Fibroblast of mammary gland (primary cell): ENCODE measurements at regions not wholly inside any gene's neighbourhood (a gene's known extent, or its start where the extent isn't known, plus 50 kb on each side); places are given as distances from the start of the nearest gene placed in this dataset.

Source experiments
- DNase-seq: peaks from one replicate; pipeline ENCODE4 v3.0.0-alpha.2; 2010; ENCODE audit warnings: low read depth
- H3K4me3 ChIP-seq: 2 replicates; pipeline ENCODE4 v1.5.1; 2011; ENCODE audit warnings: low read depth, mild to moderate bottlenecking, low read length, moderate library complexity; ENCODE audit not compliant: control insufficient read depth
- TF ChIP-seq, protein P1 (sequence below): conservative IDR thresholded peaks from 2 replicates; pipeline ENCODE4 v1.5.1; 2011; ENCODE audit warnings: low read depth, low read length, inconsistent platforms; ENCODE audit not compliant: control insufficient read depth, insufficient read depth

GRCh38 chr11:33536178-33536577 is 164.4 kb downstream of the C11orf91 start:
- TF ChIP-seq, protein P1, sequence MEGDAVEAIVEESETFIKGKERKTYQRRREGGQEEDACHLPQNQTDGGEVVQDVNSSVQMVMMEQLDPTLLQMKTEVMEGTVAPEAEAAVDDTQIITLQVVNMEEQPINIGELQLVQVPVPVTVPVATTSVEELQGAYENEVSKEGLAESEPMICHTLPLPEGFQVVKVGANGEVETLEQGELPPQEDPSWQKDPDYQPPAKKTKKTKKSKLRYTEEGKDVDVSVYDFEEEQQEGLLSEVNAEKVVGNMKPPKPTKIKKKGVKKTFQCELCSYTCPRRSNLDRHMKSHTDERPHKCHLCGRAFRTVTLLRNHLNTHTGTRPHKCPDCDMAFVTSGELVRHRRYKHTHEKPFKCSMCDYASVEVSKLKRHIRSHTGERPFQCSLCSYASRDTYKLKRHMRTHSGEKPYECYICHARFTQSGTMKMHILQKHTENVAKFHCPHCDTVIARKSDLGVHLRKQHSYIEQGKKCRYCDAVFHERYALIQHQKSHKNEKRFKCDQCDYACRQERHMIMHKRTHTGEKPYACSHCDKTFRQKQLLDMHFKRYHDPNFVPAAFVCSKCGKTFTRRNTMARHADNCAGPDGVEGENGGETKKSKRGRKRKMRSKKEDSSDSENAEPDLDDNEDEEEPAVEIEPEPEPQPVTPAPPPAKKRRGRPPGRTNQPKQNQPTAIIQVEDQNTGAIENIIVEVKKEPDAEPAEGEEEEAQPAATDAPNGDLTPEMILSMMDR = no peak
- DNase-seq = no peak
- H3K4me3 ChIP-seq = no peak overlapping the region

DNA sequence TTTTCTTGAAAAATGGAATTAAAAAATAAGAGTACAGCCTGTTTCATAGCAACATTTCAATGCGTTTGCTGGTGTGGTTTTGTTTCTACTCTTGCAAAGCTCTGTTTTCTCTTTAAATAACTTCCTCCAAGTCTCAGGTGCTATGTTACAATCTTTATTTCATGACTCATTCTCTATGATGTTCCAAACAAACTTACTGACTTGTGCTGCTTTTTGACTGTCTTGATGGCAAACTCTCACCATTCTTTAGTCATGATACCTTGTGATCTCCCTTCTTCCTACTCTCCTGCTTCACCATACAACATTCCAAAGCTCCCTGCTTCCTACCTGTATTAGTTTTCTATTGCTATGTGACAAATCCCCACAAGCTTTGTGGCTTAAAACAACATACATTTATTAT is 166.1 kb downstream of the C11orf91 start:
- no peak overlapping the region for H3K4me3 ChIP-seq
- TF ChIP-seq, protein P1 = no peak
- DNase-seq = peak; percentile 51

GRCh38 chr11:33533386-33534052 is 167.1 kb downstream of the C11orf91 start:
- peak; percentile 49 for DNase-seq
- H3K4me3 ChIP-seq = no peak overlapping the region
- TF ChIP-seq, protein P1 = no peak

- H3K4me3 ChIP-seq = no peak overlapping the region
- TF ChIP-seq, protein P1 = no peak
- no peak for DNase-seq
These were observed 167.8 kb downstream of the C11orf91 start for GRCh38 chr11:33532720-33533385.

- H3K4me3 ChIP-seq = no peak overlapping the region
- TF ChIP-seq, protein P1 = no peak
- DNase-seq = no peak
These were observed 168.4 kb downstream of the C11orf91 start for GRCh38 chr11:33532257-33532656.

GRCh38 chr11:33531743-33532181 is 168.9 kb downstream of the C11orf91 start:
- DNase-seq = peak; percentile 99
- peak overlapping the region; percentile 13 for H3K4me3 ChIP-seq
- TF ChIP-seq, protein P1 = no peak
